ENCODE measurements at regions not wholly inside any gene's neighbourhood (a gene's known extent, or its start where the extent isn't known, plus 50 kb on each side); places are given as distances from the start of the nearest gene placed in this dataset.

DNA sequence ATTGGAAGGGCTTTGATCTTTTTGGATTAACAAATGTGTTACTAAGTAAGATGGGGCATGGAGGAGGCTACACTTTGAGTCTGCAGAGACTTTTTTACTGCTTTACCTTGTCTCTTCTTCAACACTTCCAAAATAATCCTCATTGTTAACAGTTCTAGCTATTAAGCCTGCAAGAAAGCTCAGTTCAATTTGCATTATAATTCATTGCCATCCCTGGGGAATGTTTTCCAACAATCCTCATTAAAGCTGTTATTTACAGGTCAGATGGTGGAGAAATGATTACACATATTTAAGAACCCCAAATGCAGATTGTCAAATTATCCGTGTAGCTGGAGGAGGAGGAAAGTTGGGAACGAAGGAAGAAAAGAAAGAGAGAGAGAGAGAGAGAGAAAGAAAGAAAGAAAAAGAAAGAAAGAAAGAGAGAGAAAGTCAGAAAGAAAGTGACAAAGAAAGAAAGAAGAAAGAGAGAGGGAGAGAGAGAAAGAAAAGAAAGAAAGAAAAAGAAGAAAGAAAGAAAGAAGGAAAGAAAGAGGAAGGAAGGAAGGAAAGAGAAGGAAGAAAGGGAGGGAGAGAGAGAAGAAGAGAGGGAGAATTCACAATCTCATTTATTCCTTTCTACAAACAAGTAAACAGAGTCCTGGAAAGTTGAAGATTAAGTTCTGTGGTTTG lies 443.9 kb downstream of the INSC start:
- Histone ChIP-seq H2AFZ (ENCODE audit: low read depth, low read length) (no peak overlapping the region), H3K9ac (ENCODE audit: low read depth, low read length) (no peak overlapping the region), H3K4me2 (ENCODE audit: insufficient read depth, low read length) (no peak overlapping the region), H3K4me3 (ENCODE audit: low read depth in 1 of 2, low read length in 2 of 2) (no peak overlapping the region), H3K36me3 (ENCODE audit: insufficient read depth, low read length) (no peaks in the 10 kb centered on the region), H4K20me1 (ENCODE audit: insufficient read depth, low read length) (no peaks in the 10 kb centered on the region), H3K27me3 (ENCODE audit: insufficient read depth, low read length, poor library complexity) (no peaks in the 10 kb centered on the region), H3K79me2 (ENCODE audit: insufficient read depth, low read length) (no peaks in the 10 kb centered on the region), H3K9me3 (ENCODE audit: insufficient read depth, low read length, severe bottlenecking) (no peaks in the 10 kb centered on the region), H3K4me1 (ENCODE audit: insufficient read depth, low read length) (no peaks in the 10 kb centered on the region), H3K27ac (ENCODE audit: low read length) (no peak overlapping the region)
- TF ChIP-seq, protein P1, sequence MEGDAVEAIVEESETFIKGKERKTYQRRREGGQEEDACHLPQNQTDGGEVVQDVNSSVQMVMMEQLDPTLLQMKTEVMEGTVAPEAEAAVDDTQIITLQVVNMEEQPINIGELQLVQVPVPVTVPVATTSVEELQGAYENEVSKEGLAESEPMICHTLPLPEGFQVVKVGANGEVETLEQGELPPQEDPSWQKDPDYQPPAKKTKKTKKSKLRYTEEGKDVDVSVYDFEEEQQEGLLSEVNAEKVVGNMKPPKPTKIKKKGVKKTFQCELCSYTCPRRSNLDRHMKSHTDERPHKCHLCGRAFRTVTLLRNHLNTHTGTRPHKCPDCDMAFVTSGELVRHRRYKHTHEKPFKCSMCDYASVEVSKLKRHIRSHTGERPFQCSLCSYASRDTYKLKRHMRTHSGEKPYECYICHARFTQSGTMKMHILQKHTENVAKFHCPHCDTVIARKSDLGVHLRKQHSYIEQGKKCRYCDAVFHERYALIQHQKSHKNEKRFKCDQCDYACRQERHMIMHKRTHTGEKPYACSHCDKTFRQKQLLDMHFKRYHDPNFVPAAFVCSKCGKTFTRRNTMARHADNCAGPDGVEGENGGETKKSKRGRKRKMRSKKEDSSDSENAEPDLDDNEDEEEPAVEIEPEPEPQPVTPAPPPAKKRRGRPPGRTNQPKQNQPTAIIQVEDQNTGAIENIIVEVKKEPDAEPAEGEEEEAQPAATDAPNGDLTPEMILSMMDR (IDR thresholded peaks at IDR 0.05; ENCODE audit: borderline replicate concordance, extremely low read depth, low read length, poor library complexity, severe bottlenecking), result no peak
- TF ChIP-seq EZH2 (IDR thresholded peaks at IDR 0.05; ENCODE audit: borderline replicate concordance, low read depth, low read length, severe bottlenecking), result no peak
- no peak for ATAC-seq (ENCODE audit: insufficient read depth, low read depth)
- DNase-seq, result no peak

DNA sequence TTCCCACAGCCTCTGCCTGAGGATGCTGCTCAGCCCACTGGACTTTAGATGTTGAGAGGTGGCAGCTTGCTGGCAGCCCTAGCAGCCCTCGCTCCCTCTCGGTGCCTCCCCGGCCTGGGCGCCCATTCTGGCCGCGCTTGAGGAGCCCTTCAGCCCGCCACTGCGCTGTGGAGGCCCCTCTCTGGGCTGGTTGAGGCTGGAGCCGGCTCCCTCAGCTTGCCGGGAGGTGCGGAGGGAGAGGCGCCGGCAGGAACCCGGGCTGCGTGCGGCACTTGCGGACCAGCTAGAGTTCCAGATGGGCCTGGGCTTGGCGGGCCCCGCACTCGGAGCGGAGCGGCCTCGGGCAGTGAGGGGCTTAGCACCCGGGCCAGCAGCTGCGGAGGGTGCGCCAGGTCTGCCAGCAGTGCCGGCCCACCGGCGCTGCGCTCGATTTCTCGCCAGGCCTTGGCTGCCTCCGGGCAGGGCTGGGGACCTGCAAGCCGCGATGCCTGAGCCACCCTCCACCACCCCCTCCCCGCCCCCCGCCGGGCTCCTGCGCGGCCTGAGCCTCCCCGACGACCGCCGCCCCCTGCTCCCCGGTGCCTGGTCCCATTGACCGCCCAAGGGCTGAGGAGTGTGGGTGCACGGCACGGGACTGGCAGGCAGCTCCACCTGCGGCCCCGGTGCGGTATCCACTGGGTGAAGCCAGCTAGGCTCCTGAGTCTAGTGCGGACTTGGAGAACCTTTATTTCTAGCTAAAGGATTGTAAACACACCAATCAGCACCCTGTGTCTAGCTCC lies 446.2 kb downstream of the INSC start:
- DNase-seq (no peak), ATAC-seq (ENCODE audit: insufficient read depth, low read depth) (no peak)
- Histone ChIP-seq H3K4me2 (ENCODE audit: insufficient read depth, low read length) (no peak overlapping the region), H3K9ac (ENCODE audit: low read depth, low read length) (no peak overlapping the region), H3K4me1 (ENCODE audit: insufficient read depth, low read length) (no peaks in the 10 kb centered on the region), H3K27ac (ENCODE audit: low read length) (no peak overlapping the region), H3K27me3 (ENCODE audit: insufficient read depth, low read length, poor library complexity) (no peaks in the 10 kb centered on the region), H3K79me2 (ENCODE audit: insufficient read depth, low read length) (no peaks in the 10 kb centered on the region), H3K36me3 (ENCODE audit: insufficient read depth, low read length) (no peaks in the 10 kb centered on the region), H2AFZ (ENCODE audit: low read depth, low read length) (no peak overlapping the region), H3K9me3 (ENCODE audit: insufficient read depth, low read length, severe bottlenecking) (no peaks in the 10 kb centered on the region), H3K4me3 (ENCODE audit: low read depth in 1 of 2, low read length in 2 of 2) (no peak overlapping the region), H4K20me1 (ENCODE audit: insufficient read depth, low read length) (no peaks in the 10 kb centered on the region)
- TF ChIP-seq, protein P1 (IDR thresholded peaks at IDR 0.05; ENCODE audit: borderline replicate concordance, extremely low read depth, low read length, poor library complexity, severe bottlenecking), result no peak
- TF ChIP-seq EZH2 (IDR thresholded peaks at IDR 0.05; ENCODE audit: borderline replicate concordance, low read depth, low read length, severe bottlenecking), result no peak

DNA sequence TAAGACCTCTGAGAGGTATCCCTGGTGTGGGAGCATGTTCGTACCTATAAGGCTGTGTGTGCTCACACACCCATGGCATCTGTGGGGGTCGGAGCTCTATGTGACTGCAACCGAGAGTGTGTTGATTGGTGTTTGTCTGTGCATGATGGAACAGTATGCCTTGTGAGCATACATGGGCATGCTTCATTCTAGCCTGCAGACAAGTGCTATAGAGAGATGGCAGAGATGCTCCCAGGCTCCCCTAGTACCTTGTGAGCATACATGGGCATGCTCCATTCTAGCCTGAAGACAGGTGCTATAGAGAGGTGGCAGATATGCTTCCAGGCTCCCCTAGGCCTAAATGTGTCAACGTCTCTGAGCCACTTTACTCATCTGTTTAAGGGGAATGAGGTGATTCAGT lies 447.5 kb downstream of the INSC start:
- no peak overlapping the region for H3K4me3 ChIP-seq (ENCODE audit: low read depth in 1 of 2, low read length in 2 of 2)
- no peak for DNase-seq
- H3K27me3 ChIP-seq (ENCODE audit: insufficient read depth, low read length, poor library complexity), result no peaks in the 10 kb centered on the region
- no peaks in the 10 kb centered on the region for H3K4me1 ChIP-seq (ENCODE audit: insufficient read depth, low read length)
- no peaks in the 10 kb centered on the region for H4K20me1 ChIP-seq (ENCODE audit: insufficient read depth, low read length)
- ATAC-seq (ENCODE audit: insufficient read depth, low read depth), result no peak
- H3K27ac ChIP-seq (ENCODE audit: low read length), result no peak overlapping the region
- H3K4me2 ChIP-seq (ENCODE audit: insufficient read depth, low read length), result no peak overlapping the region
- H3K36me3 ChIP-seq (ENCODE audit: insufficient read depth, low read length), result no peaks in the 10 kb centered on the region
- no peaks in the 10 kb centered on the region for H3K79me2 ChIP-seq (ENCODE audit: insufficient read depth, low read length)
- H2AFZ ChIP-seq (ENCODE audit: low read depth, low read length), result no peak overlapping the region
- no peaks in the 10 kb centered on the region for H3K9me3 ChIP-seq (ENCODE audit: insufficient read depth, low read length, severe bottlenecking)
- no peak for TF ChIP-seq EZH2 (IDR thresholded peaks at IDR 0.05; ENCODE audit: borderline replicate concordance, low read depth, low read length, severe bottlenecking)
- TF ChIP-seq, protein P1 (IDR thresholded peaks at IDR 0.05; ENCODE audit: borderline replicate concordance, extremely low read depth, low read length, poor library complexity, severe bottlenecking), result no peak
- H3K9ac ChIP-seq (ENCODE audit: low read depth, low read length), result no peak overlapping the region
